HepG2 (cell line): ENCODE measurements at regions not wholly inside any gene's neighbourhood (a gene's known extent, or its start where the extent isn't known, plus 50 kb on each side); places are given as distances from the start of the nearest gene placed in this dataset.
A peak's percentile ranks its signal among the peaks of the same experiment; 100 is the strongest.
"Not testable (repeated sequence)": the region's sequence is repeated elsewhere in the genome, so short reads cannot be mapped to it uniquely, and the experiment has no call there.

ENCODE experiments used
- ATAC-seq: fragments of 200-7000 bp; cut with Tn5 transposase; 3 replicates; pipeline ENCODE4 v1.9.1; 2020; ENCODE audit warnings: mild to moderate bottlenecking, moderate library complexity
- BruUV-seq: library from RNA; stranded (reverse); fragments of 400-500 nt; replicated peaks from 2 replicates; lab custom pipeline; 2021; lab: Mats Ljungman, UMichigan
- CTCF ChIA-PET: fragments of 300-600 bp; formaldehyde crosslinking; extraction: SDS; loops from one replicate; lab custom pipeline; 2021; ENCODE audit warnings: low total read pairs, inconsistent platforms, low intra/inter-chr PET ratio; lab: Yijun Ruan, JAX
- POLR2A ChIA-PET: fragments of 350-600 bp; sonication (Branson Sonifier 250); formaldehyde crosslinking; loops from one replicate; lab custom pipeline; 2020; ENCODE audit warnings: antibody characterized with exemption, inconsistent platforms; lab: Yijun Ruan, JAX
- DNase-seq: peaks from one replicate; pipeline ENCODE4 v3.0.0-alpha.2; 2015; ENCODE audit warnings: low spot score
- FAIRE-seq: peaks from 3 replicates; lab custom pipeline; 2011; peaks lifted over from hg19 to GRCh38; lab: Jason Lieb, UNC
- H2AFZ ChIP-seq: one replicate; pipeline ENCODE4 v1.6.1; 2011; ENCODE audit warnings: low read length, inconsistent platforms
- H3K27ac ChIP-seq: fragments of 300-600 bp; 3 replicates; pipeline ENCODE4 v1.8.0; 2011; ENCODE audit warnings: mixed run types, mild to moderate bottlenecking, mixed read lengths, low read length, inconsistent platforms; ENCODE audit not compliant: insufficient read depth; ENCODE audit errors: extremely low read length
- H3K27me3 ChIP-seq, 2 experiments: fragments of 200-600 bp in 1 of 2; 2 replicates in 1 of 2; 3 replicates in 1 of 2; pipeline versions ENCODE4 v1.6.0 to v1.8.0; 2011; ENCODE audit warnings: low read length in 2 of 2, mild to moderate bottlenecking in 2 of 2, moderate library complexity in 2 of 2, inconsistent platforms in 1 of 2; ENCODE audit not compliant: insufficient read depth in 2 of 2, control insufficient read depth in 1 of 2
- H3K36me3 ChIP-seq, 2 experiments: fragments of 200-600 bp in 1 of 2; replicated peaks in 1 of 2; 2 replicates in 1 of 2; 3 replicates in 1 of 2; pipeline versions ENCODE4 v1.5.1 to v1.8.0; 2011; ENCODE audit warnings: low read length in 2 of 2, inconsistent platforms in 1 of 2; ENCODE audit not compliant: insufficient read depth in 2 of 2, control insufficient read depth in 1 of 2
- H3K4me1 ChIP-seq: 2 replicates; pipeline ENCODE4 v1.5.1; 2012; ENCODE audit warnings: low read length, inconsistent platforms; ENCODE audit not compliant: insufficient read depth
- H3K4me2 ChIP-seq: 2 replicates; pipeline ENCODE4 v1.6.0; 2011; ENCODE audit warnings: low read depth, low read length, inconsistent platforms
- H3K4me3 ChIP-seq, 3 experiments: fragments of 200-600 bp in 1 of 3; sonication (generic), shearing (Covaris generic) in 1 of 3; replicated peaks in 1 of 3; 2 replicates each; pipeline ENCODE4 v1.5.1; 2011 to 2016; ENCODE audit warnings: low read length in 3 of 3, inconsistent platforms in 2 of 3, low read depth in 2 of 3, mild to moderate bottlenecking in 2 of 3, control low read depth in 1 of 3, mixed read lengths in 1 of 3; ENCODE audit not compliant: insufficient read depth in 1 of 3
- H3K79me2 ChIP-seq: one replicate; pipeline ENCODE4 v1.6.1; 2011; ENCODE audit warnings: low read length, inconsistent platforms; ENCODE audit not compliant: insufficient read depth
- H3K9ac ChIP-seq: 2 replicates; pipeline ENCODE4 v1.6.0; 2011; ENCODE audit warnings: mild to moderate bottlenecking, low read depth, low read length, inconsistent platforms; ENCODE audit not compliant: insufficient read depth
- H3K9me3 ChIP-seq: 2 replicates; pipeline ENCODE4 v1.5.1; 2012; ENCODE audit warnings: mild to moderate bottlenecking, low read length
- H4K20me1 ChIP-seq: 2 replicates; pipeline ENCODE4 v1.6.0; 2011; ENCODE audit warnings: inconsistent platforms, mild to moderate bottlenecking, low read length, moderate library complexity; ENCODE audit not compliant: insufficient read depth
- ATF7 ChIP-seq, 2 experiments: fragments of 450-650 bp in 1 of 2; sonication (generic) in 1 of 2; formaldehyde crosslinking in 1 of 2; IDR thresholded peaks; 2 replicates each; pipeline versions ENCODE4 v1.4.0 to v1.6.1; 2016 to 2020; ENCODE audit warnings: antibody characterized with exemption in 1 of 2, mild to moderate bottlenecking in 1 of 2, missing genetic modification reagents in 1 of 2
- MAFF ChIP-seq: IDR thresholded peaks from 2 replicates; pipeline ENCODE4 v1.6.1; 2011; ENCODE audit warnings: low read depth, low read length, improper control_type of control experiment
- MAFK ChIP-seq, 2 experiments: IDR thresholded peaks in 1 of 2; conservative IDR thresholded peaks in 1 of 2; 2 replicates each; pipeline ENCODE4 v1.6.1; 2011; ENCODE audit warnings: improper control_type of control experiment in 2 of 2, low read length in 2 of 2
- SKI ChIP-seq: fragments of 450-650 bp; IDR thresholded peaks from one replicate; pipeline ENCODE4 v1.6.1; 2018; ENCODE audit warnings: mild to moderate bottlenecking; ENCODE audit not compliant: partially characterized antibody
- SNAPC2 ChIP-seq: sonication (generic); formaldehyde crosslinking; IDR thresholded peaks from 2 replicates; pipeline ENCODE4 v1.8.1; 2022; ENCODE audit warnings: mild to moderate bottlenecking, missing genetic modification reagents
- SOX13 ChIP-seq, 3 experiments: fragments of 450-650 bp in 1 of 3; sonication (generic) in 1 of 3; formaldehyde crosslinking in 1 of 3; IDR thresholded peaks in 2 of 3; conservative IDR thresholded peaks in 1 of 3; 2 replicates each; pipeline versions ENCODE4 v1.5.0 to v1.6.1; 2016 to 2020; ENCODE audit warnings: antibody characterized with exemption in 1 of 3, mild to moderate bottlenecking in 1 of 3, missing compliant biosample characterization in 1 of 3, missing genetic modification reagents in 1 of 3, moderate library complexity in 1 of 3
- ZNF737 ChIP-seq: sonication (generic); formaldehyde crosslinking; IDR thresholded peaks from 2 replicates; pipeline ENCODE4 v1.5.0; 2020; ENCODE audit warnings: missing genetic modification reagents, mild to moderate bottlenecking, borderline replicate concordance
- ZNF841 ChIP-seq: sonication (generic); formaldehyde crosslinking; IDR thresholded peaks from 2 replicates; pipeline ENCODE4 v1.8.1; 2023; ENCODE audit warnings: missing genetic modification reagents, borderline replicate concordance
- WGBS: methylation state at CpG from one replicate; pipeline ENCODE4 v1.1.6; 2017; ENCODE audit warnings: low lambda C conversion rate; 5-methylcytosine and 5-hydroxymethylcytosine counted together
- in situ Hi-C: cut with HindIII; loops from 2 replicates; pipeline ENCODE4 v1.10.0; 2017; ENCODE audit warnings: low pct_unique_long_range_greater_than_20kb; ENCODE audit not compliant: extremely low pct_ligation_motif_present
- intact Hi-C: fragments of 100-400 bp; cut with micrococcal nuclease; formaldehyde crosslinking; loops from one replicate; pipeline ENCODE4 v1.10.0; 2022; ENCODE audit not compliant: unreplicated experiment
- TF ChIP-seq, protein P1 (sequence below): fragments of 450-650 bp; IDR thresholded peaks from 2 replicates; pipeline ENCODE4 v1.6.1; 2016

GRCh38 chr14:29982993-29983392, 55.3 kb upstream of the PRKD1 start:
- Histone ChIP-seq H3K27ac (no peak overlapping the region), H3K27me3 (no peaks in the 10 kb centered on the region), H3K4me3 (no peak overlapping the region), H3K4me1 (no peaks in the 10 kb centered on the region), H3K79me2 (no peaks in the 10 kb centered on the region), H3K36me3 (no peaks in the 10 kb centered on the region), H3K4me2 (no peak overlapping the region), H3K9me3 (peaks cover 72% of the 10 kb centered on the region), H2AFZ (no peak overlapping the region), H3K9ac (no peak overlapping the region), H4K20me1 (no peaks in the 10 kb centered on the region)
- ChIA-PET CTCF (no interaction called here), POLR2A (no interaction called here)
- ATAC-seq (no peak), FAIRE-seq (no peak), DNase-seq (no peak)
- WGBS = 1% methylated on average over 1 of the region's 1 CpG
- no TSS peak for BruUV-seq
- in situ Hi-C loops = no loop called here
- intact Hi-C loops = no loop called here
- TF ChIP-seq ATF7 (IDR thresholded peaks at IDR 0.05) (no peak), ATF7 (CRISPR knock-in tag; IDR thresholded peaks at IDR 0.05) (no peak), SKI (no peak), MAFK (conservative IDR thresholded peaks at IDR 0.05 in 1 of 2, IDR thresholded peaks at IDR 0.05 in 1 of 2; ENCODE audit: low read length in 2 of 2) (peak; percentile 84), ZNF841 (CRISPR knock-in tag) (no peak), ZNF737 (CRISPR knock-in tag) (no peak), SNAPC2 (CRISPR knock-in tag) (no peak), MAFF (peak; percentile 75)

- H3K4me1 ChIP-seq; DNase-seq; in situ Hi-C loops; H3K4me3 ChIP-seq; POLR2A ChIA-PET; intact Hi-C loops; H2AFZ ChIP-seq; FAIRE-seq; H3K79me2 ChIP-seq; ATAC-seq; H3K27ac ChIP-seq; H3K27me3 ChIP-seq; H3K4me2 ChIP-seq; H4K20me1 ChIP-seq; H3K9ac ChIP-seq; H3K36me3 ChIP-seq; CTCF ChIA-PET; BruUV-seq; TF ChIP-seq SOX13 (IDR thresholded peaks at IDR 0.05): not testable (repeated sequence)
- 65% methylated on average over 30 of the region's 30 CpGs for WGBS
- TF ChIP-seq SOX13 (CRISPR knock-in tag; conservative IDR thresholded peaks at IDR 0.05 in 1 of 2, IDR thresholded peaks at IDR 0.05 in 1 of 2) = peak in 1 of 2 experiments; percentile 93; a peak in 1 of 4 replicates
- TF ChIP-seq, protein P1, sequence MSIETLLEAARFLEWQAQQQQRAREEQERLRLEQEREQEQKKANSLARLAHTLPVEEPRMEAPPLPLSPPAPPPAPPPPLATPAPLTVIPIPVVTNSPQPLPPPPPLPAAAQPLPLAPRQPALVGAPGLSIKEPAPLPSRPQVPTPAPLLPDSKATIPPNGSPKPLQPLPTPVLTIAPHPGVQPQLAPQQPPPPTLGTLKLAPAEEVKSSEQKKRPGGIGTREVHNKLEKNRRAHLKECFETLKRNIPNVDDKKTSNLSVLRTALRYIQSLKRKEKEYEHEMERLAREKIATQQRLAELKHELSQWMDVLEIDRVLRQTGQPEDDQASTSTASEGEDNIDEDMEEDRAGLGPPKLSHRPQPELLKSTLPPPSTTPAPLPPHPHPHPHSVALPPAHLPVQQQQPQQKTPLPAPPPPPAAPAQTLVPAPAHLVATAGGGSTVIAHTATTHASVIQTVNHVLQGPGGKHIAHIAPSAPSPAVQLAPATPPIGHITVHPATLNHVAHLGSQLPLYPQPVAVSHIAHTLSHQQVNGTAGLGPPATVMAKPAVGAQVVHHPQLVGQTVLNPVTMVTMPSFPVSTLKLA = peak; percentile 93
- H3K9me3 ChIP-seq = peaks cover 70% of the 10 kb centered on the region
Measured at GRCh38 chr14:29990344-29990857, 62.8 kb upstream of the PRKD1 start.
